ENCODE measurements at regions not wholly inside any gene's neighbourhood (a gene's known extent, or its start where the extent isn't known, plus 50 kb on each side); places are given as distances from the start of the nearest gene placed in this dataset.

GRCh38 chr4:33218238-33218637 lies 2498.1 kb downstream of the PCDH7 start:
- TF ChIP-seq CTCF (conservative IDR thresholded peaks at IDR 0.05; ENCODE audit: low read depth, low read length) = no peak
- no peak for TF ChIP-seq EZH2 (IDR thresholded peaks at IDR 0.05; ENCODE audit: borderline replicate concordance, low read depth, low read length, poor library complexity, severe bottlenecking)
- no peaks in the 10 kb centered on the region for H3K9me3 ChIP-seq (ENCODE audit: low read depth, low read length, poor library complexity, severe bottlenecking)
- H3K27ac ChIP-seq (ENCODE audit: low read depth, low read length, poor library complexity, severe bottlenecking) = no peak overlapping the region
- CTCF ChIA-PET = no interaction called here
- no peak overlapping the region for H3K4me3 ChIP-seq (ENCODE audit: low read depth, low read length, poor library complexity, severe bottlenecking)
- no peak for DNase-seq (ENCODE audit: low spot score)
- H3K4me1 ChIP-seq (ENCODE audit: insufficient read depth, low read length, poor library complexity, severe bottlenecking) = no peaks in the 10 kb centered on the region
- BruUV-seq (replicated peaks) = no TSS peak
- intact Hi-C loops (cut with micrococcal nuclease; ENCODE audit: unreplicated experiment) = no loop called here
- POLR2A ChIA-PET (ENCODE audit: low non-redundant PET) = no interaction called here
- H3K36me3 ChIP-seq (ENCODE audit: insufficient read depth, low read length, poor library complexity, severe bottlenecking) = no peaks in the 10 kb centered on the region
- H3K27me3 ChIP-seq (replicated peaks; ENCODE audit: insufficient read depth, low read depth, low read length, poor library complexity) = no peaks in the 10 kb centered on the region

GRCh38 chr4:33226133-33226532 lies 2506.0 kb downstream of the PCDH7 start:
- H3K9me3 ChIP-seq (ENCODE audit: low read depth, low read length, poor library complexity, severe bottlenecking) = peaks cover 2% of the 10 kb centered on the region
- H3K27me3 ChIP-seq (replicated peaks; ENCODE audit: insufficient read depth, low read depth, low read length, poor library complexity) = no peaks in the 10 kb centered on the region
- no peaks in the 10 kb centered on the region for H3K4me1 ChIP-seq (ENCODE audit: insufficient read depth, low read length, poor library complexity, severe bottlenecking)
- no peaks in the 10 kb centered on the region for H3K36me3 ChIP-seq (ENCODE audit: insufficient read depth, low read length, poor library complexity, severe bottlenecking)
- CTCF ChIA-PET = no interaction called here
- BruUV-seq (replicated peaks) = no TSS peak
- no peak overlapping the region for H3K4me3 ChIP-seq (ENCODE audit: low read depth, low read length, poor library complexity, severe bottlenecking)
- intact Hi-C loops (cut with micrococcal nuclease; ENCODE audit: unreplicated experiment) = no loop called here
- H3K27ac ChIP-seq (ENCODE audit: low read depth, low read length, poor library complexity, severe bottlenecking) = no peak overlapping the region
- TF ChIP-seq EZH2 (IDR thresholded peaks at IDR 0.05; ENCODE audit: borderline replicate concordance, low read depth, low read length, poor library complexity, severe bottlenecking) (no peak), CTCF (conservative IDR thresholded peaks at IDR 0.05; ENCODE audit: low read depth, low read length) (no peak)
- DNase-seq (ENCODE audit: low spot score) = no peak
- POLR2A ChIA-PET (ENCODE audit: low non-redundant PET) = no interaction called here

- Histone ChIP-seq H3K4me1 (ENCODE audit: insufficient read depth, low read length, poor library complexity, severe bottlenecking) (no peaks in the 10 kb centered on the region), H3K9me3 (ENCODE audit: low read depth, low read length, poor library complexity, severe bottlenecking) (peaks cover 2% of the 10 kb centered on the region), H3K27ac (ENCODE audit: low read depth, low read length, poor library complexity, severe bottlenecking) (no peak overlapping the region), H3K36me3 (ENCODE audit: insufficient read depth, low read length, poor library complexity, severe bottlenecking) (no peaks in the 10 kb centered on the region), H3K4me3 (ENCODE audit: low read depth, low read length, poor library complexity, severe bottlenecking) (no peak overlapping the region), H3K27me3 (replicated peaks; ENCODE audit: insufficient read depth, low read depth, low read length, poor library complexity) (no peaks in the 10 kb centered on the region)
- no peak for TF ChIP-seq CTCF (conservative IDR thresholded peaks at IDR 0.05; ENCODE audit: low read depth, low read length)
- no peak for TF ChIP-seq EZH2 (IDR thresholded peaks at IDR 0.05; ENCODE audit: borderline replicate concordance, low read depth, low read length, poor library complexity, severe bottlenecking)
- intact Hi-C loops (cut with micrococcal nuclease; ENCODE audit: unreplicated experiment) = no loop called here
- BruUV-seq (replicated peaks) = no TSS peak
- no peak for DNase-seq (ENCODE audit: low spot score)
- ChIA-PET CTCF (no interaction called here), POLR2A (ENCODE audit: low non-redundant PET) (no interaction called here)
Measured at GRCh38 chr4:33226783-33227182, 2506.6 kb downstream of the PCDH7 start.
